HCT116 (cell line): ENCODE measurements at regions not wholly inside any gene's neighbourhood (a gene's known extent, or its start where the extent isn't known, plus 50 kb on each side); places are given as distances from the start of the nearest gene placed in this dataset.

Experiments used
- ATAC-seq: fragments of 200-7000 bp; cut with Tn5 transposase; 2 replicates; pipeline ENCODE4 v1.9.1; 2020; ENCODE audit warnings: mild to moderate bottlenecking, moderate library complexity
- BruUV-seq: library from RNA; stranded (reverse); fragments of 400-500 nt; replicated peaks from 2 replicates; lab custom pipeline; 2021; lab: Mats Ljungman, UMichigan
- CTCF ChIA-PET: fragments of 300-600 bp; sonication (Branson Sonifier 250); formaldehyde crosslinking; loops from one replicate; lab custom pipeline; 2021; ENCODE audit warnings: antibody characterized with exemption; lab: Charles Lee
- POLR2A ChIA-PET: fragments of 300-600, 350-600 bp; sonication (Branson Sonifier 250); formaldehyde crosslinking; loops from one replicate; lab custom pipeline; 2021; ENCODE audit warnings: antibody characterized with exemption; lab: Charles Lee
- RAD21 ChIA-PET, 2 experiments: fragments of 300-600 bp; sonication (Branson Sonifier 250); formaldehyde crosslinking; loops; one replicate each; lab custom pipeline; 2023; ENCODE audit warnings: low total read pairs in 2 of 2; ENCODE audit not compliant: uncharacterized antibody in 2 of 2, unreplicated experiment in 2 of 2, low non-redundant PET in 1 of 2; lab: Charles Lee
- DNase-seq: peaks from one replicate; pipeline ENCODE4 v3.0.0-alpha.2; 2010; ENCODE audit warnings: low read depth, low spot score
- H2AFZ ChIP-seq: fragments of 200-600 bp; shearing (Covaris generic), sonication (generic); 2 replicates; pipeline ENCODE4 v1.6.1; 2017; ENCODE audit warnings: low read depth, mixed run types, mixed read lengths, antibody characterized with exemption, low read length; ENCODE audit not compliant: poor library complexity, severe bottlenecking
- H3K27ac ChIP-seq: 2 replicates; pipeline ENCODE4 v1.5.1; 2012; ENCODE audit warnings: low read depth, low read length
- H3K27me3 ChIP-seq: fragments of 200-600 bp; sonication (generic); 2 replicates; pipeline ENCODE4 v1.6.1; 2016; ENCODE audit warnings: mixed run types, low read length, mixed read lengths; ENCODE audit not compliant: insufficient read depth
- H3K36me3 ChIP-seq, 2 experiments: fragments of 200-500 bp in 1 of 2; fragments of 200-600 bp in 1 of 2; sonication (Bioruptor generic) in 1 of 2; sonication (generic) in 1 of 2; 2 replicates each; pipeline versions ENCODE4 v1.5.1 to v1.6.1; 2014 to 2016; ENCODE audit warnings: low read length in 2 of 2, inconsistent platforms in 1 of 2, mixed read lengths in 1 of 2, mixed run types in 1 of 2; ENCODE audit not compliant: insufficient read depth in 2 of 2, control insufficient read depth in 1 of 2
- H3K4me1 ChIP-seq, 2 experiments: fragments of 200-600 bp in 1 of 2; sonication (generic) in 1 of 2; 2 replicates each; pipeline versions ENCODE4 v1.5.1 to v1.6.1; 2012 to 2017; ENCODE audit warnings: low read length in 2 of 2, inconsistent platforms in 1 of 2, mild to moderate bottlenecking in 1 of 2, mixed read lengths in 1 of 2, mixed run types in 1 of 2, moderate library complexity in 1 of 2; ENCODE audit not compliant: insufficient read depth in 2 of 2, control insufficient read depth in 1 of 2
- H3K4me2 ChIP-seq: fragments of 200-600 bp; sonication (generic); 2 replicates; pipeline ENCODE4 v1.6.1; 2017; ENCODE audit warnings: mixed run types, low read length, mixed read lengths
- H3K4me3 ChIP-seq, 2 experiments: fragments of 200-600 bp in 1 of 2; sonication (generic) in 1 of 2; replicated peaks in 1 of 2; 2 replicates each; pipeline ENCODE4 v1.5.1; 2011 to 2016; ENCODE audit warnings: low read length in 2 of 2, control low read depth in 1 of 2, low read depth in 1 of 2, mild to moderate bottlenecking in 1 of 2, mixed read lengths in 1 of 2, mixed run types in 1 of 2
- H3K79me2 ChIP-seq: fragments of 200-600 bp; sonication (generic); 2 replicates; pipeline ENCODE4 v1.6.1; 2017; ENCODE audit warnings: mild to moderate bottlenecking, mixed run types, low read length, moderate library complexity, mixed read lengths; ENCODE audit not compliant: insufficient read depth
- H3K9ac ChIP-seq: fragments of 200-600 bp; sonication (generic); 2 replicates; pipeline ENCODE4 v1.6.1; 2016; ENCODE audit warnings: low read length, mixed read lengths
- H3K9me2 ChIP-seq: fragments of 200-600 bp; sonication (generic), shearing (Covaris generic); 2 replicates; pipeline ENCODE4 v1.6.1; 2017; ENCODE audit warnings: mixed run types, mild to moderate bottlenecking, moderate library complexity; ENCODE audit not compliant: insufficient read depth
- H3K9me3 ChIP-seq, 2 experiments: fragments of 200-500 bp in 1 of 2; fragments of 200-600 bp in 1 of 2; sonication (Bioruptor generic) in 1 of 2; sonication (generic) in 1 of 2; 2 replicates each; pipeline ENCODE4 v1.6.1; 2014 to 2017; ENCODE audit warnings: low read length in 2 of 2, mixed read lengths in 2 of 2, inconsistent platforms in 1 of 2, low read depth in 1 of 2, mild to moderate bottlenecking in 1 of 2, mixed run types in 1 of 2, moderate library complexity in 1 of 2; ENCODE audit not compliant: control insufficient read depth in 1 of 2, insufficient read depth in 1 of 2
- H4K20me1 ChIP-seq: fragments of 200-600 bp; sonication (generic), shearing (Covaris generic); 2 replicates; pipeline ENCODE4 v1.6.1; 2017; ENCODE audit warnings: mixed run types, mild to moderate bottlenecking, moderate library complexity; ENCODE audit not compliant: insufficient read depth
- CBX3 ChIP-seq: IDR thresholded peaks from 2 replicates; pipeline ENCODE4 v1.6.1; 2012; ENCODE audit warnings: low read depth
- ELF1 ChIP-seq: IDR thresholded peaks from 2 replicates; pipeline ENCODE4 v1.6.1; 2012; ENCODE audit warnings: low read depth, borderline replicate concordance
- EZH2 ChIP-seq: fragments of 200-600 bp; sonication (generic); IDR thresholded peaks from 2 replicates; pipeline ENCODE4 v1.6.1; 2017; ENCODE audit warnings: antibody characterized with exemption, mixed run types
- JUND ChIP-seq: IDR thresholded peaks from 2 replicates; pipeline ENCODE4 v1.6.1; 2012
- MAX ChIP-seq: IDR thresholded peaks from 2 replicates; pipeline ENCODE4 v1.6.1; 2012
- POLR2A ChIP-seq: IDR thresholded peaks from 2 replicates; pipeline ENCODE4 v1.7.0; 2011; ENCODE audit warnings: borderline replicate concordance; ENCODE audit not compliant: insufficient read depth, insufficient read length; ENCODE audit errors: extremely low read depth
- REST ChIP-seq: IDR thresholded peaks from 2 replicates; pipeline ENCODE4 v1.6.1; 2012; ENCODE audit warnings: low read depth
- SIN3A ChIP-seq: IDR thresholded peaks from 2 replicates; pipeline ENCODE4 v1.6.1; 2012; ENCODE audit warnings: low read depth
- SP1 ChIP-seq: IDR thresholded peaks from 2 replicates; pipeline ENCODE4 v1.6.1; 2012; ENCODE audit warnings: low read depth
- ZFX ChIP-seq: fragments of 450-650 bp; IDR thresholded peaks from 2 replicates; pipeline ENCODE4 v1.6.1; 2017
- ZNF274 ChIP-seq: fragments of 200-500 bp; sonication (Bioruptor generic); IDR thresholded peaks from 2 replicates; pipeline ENCODE4 v1.6.1; 2014; ENCODE audit warnings: mild to moderate bottlenecking, low read depth, low read length, inconsistent platforms
- intact Hi-C: fragments of 100-400 bp; cut with micrococcal nuclease; formaldehyde crosslinking; loops from 2 replicates; pipeline ENCODE4 v1.10.0; 2022

- no TSS peak for BruUV-seq
Observed at GRCh38 chr11:86129740-86130540, 61.1 kb upstream of the PICALM start.

More at GRCh38 chr11:86129740-86130540, 61.1 kb upstream of the PICALM start:
- ChIA-PET POLR2A (no interaction called here), RAD21 (no interaction called here), CTCF (no interaction called here)
- TF ChIP-seq ELF1: no peak
- TF ChIP-seq REST: no peak
- no peak for TF ChIP-seq POLR2A
- TF ChIP-seq MAX: no peak
- no peak for TF ChIP-seq ZFX
- no peak for TF ChIP-seq JUND
- TF ChIP-seq CBX3: no peak
- no peak for TF ChIP-seq SIN3A
- no peak for TF ChIP-seq ZNF274
- no peak for TF ChIP-seq EZH2
- no peak for TF ChIP-seq SP1
- H3K4me2 ChIP-seq: no peak overlapping the region
- no peaks in the 10 kb centered on the region for H4K20me1 ChIP-seq
- H3K4me1 ChIP-seq: no peaks in the 10 kb centered on the region
- H3K9me2 ChIP-seq: no peaks in the 10 kb centered on the region
- H3K4me3 ChIP-seq: no peak overlapping the region
- H3K27ac ChIP-seq: no peak overlapping the region
- no peaks in the 10 kb centered on the region for H3K79me2 ChIP-seq
- no peaks in the 10 kb centered on the region for H3K9me3 ChIP-seq
- no peaks in the 10 kb centered on the region for H3K36me3 ChIP-seq
- H3K27me3 ChIP-seq: no peaks in the 10 kb centered on the region
- H3K9ac ChIP-seq: no peak overlapping the region
- intact Hi-C loops: no loop called here
- ATAC-seq (no peak), DNase-seq (no peak)
- no peak overlapping the region for H2AFZ ChIP-seq
